IMR-90 (cell line): ENCODE measurements at regions not wholly inside any gene's neighbourhood (a gene's known extent, or its start where the extent isn't known, plus 50 kb on each side); places are given as distances from the start of the nearest gene placed in this dataset.

Experiments
- ATAC-seq: fragments of 200-7000 bp; cut with Tn5 transposase; 2 replicates; pipeline ENCODE4 v1.9.1; 2020; ENCODE audit warnings: low read depth, mild to moderate bottlenecking, moderate library complexity
- BruUV-seq: library from RNA; stranded (reverse); fragments of 400-500 nt; replicated peaks from 2 replicates; lab custom pipeline; 2021; lab: Mats Ljungman, UMichigan
- CTCF ChIA-PET: fragments of 300-600 bp; formaldehyde crosslinking; extraction: SDS; loops from one replicate; lab custom pipeline; 2021; ENCODE audit warnings: antibody characterized with exemption; lab: Yijun Ruan, JAX
- POLR2A ChIA-PET: fragments of 300-600 bp; sonication (Branson Sonifier 250); formaldehyde crosslinking; loops from one replicate; lab custom pipeline; 2022; ENCODE audit warnings: antibody characterized with exemption; ENCODE audit not compliant: unreplicated experiment; lab: Charles Lee
- DNase-seq: peaks from one replicate; pipeline ENCODE4 v3.0.0; 2013
- H2AFZ ChIP-seq: replicated peaks from 2 replicates; pipeline ENCODE3; 2013; ENCODE audit warnings: low read length, mild to moderate bottlenecking; ENCODE audit not compliant: poor library complexity
- H2AK5ac ChIP-seq: 2 replicates; pipeline ENCODE4 v1.6.1; 2013; ENCODE audit warnings: low read depth, low read length, inconsistent platforms
- H2AK9ac ChIP-seq: replicated peaks from 2 replicates; pipeline ENCODE3; 2013; ENCODE audit warnings: mild to moderate bottlenecking, low read depth, low read length, moderate library complexity; ENCODE audit not compliant: poor library complexity
- H2BK120ac ChIP-seq: 2 replicates; pipeline ENCODE4 v1.6.1; 2013; ENCODE audit warnings: low read depth, low read length, inconsistent platforms
- H2BK15ac ChIP-seq: 3 replicates; pipeline ENCODE4 v1.6.1; 2013; ENCODE audit warnings: low read depth, low read length, inconsistent platforms
- H2BK20ac ChIP-seq: 2 replicates; pipeline ENCODE4 v1.6.1; 2013; ENCODE audit warnings: low read depth, mild to moderate bottlenecking, inconsistent platforms, low read length, moderate library complexity
- H2BK5ac ChIP-seq: 2 replicates; pipeline ENCODE4 v1.6.1; 2013; ENCODE audit warnings: mild to moderate bottlenecking, low read depth, low read length, inconsistent platforms; ENCODE audit not compliant: poor library complexity, severe bottlenecking
- H3K14ac ChIP-seq: replicated peaks from 2 replicates; pipeline ENCODE4 v1.6.1; 2013; ENCODE audit warnings: low read depth, low read length, inconsistent platforms
- H3K18ac ChIP-seq: 2 replicates; pipeline ENCODE4 v1.6.1; 2013; ENCODE audit warnings: low read depth, low read length, control low read depth
- H3K23ac ChIP-seq: 2 replicates; pipeline ENCODE4 v1.6.1; 2013; ENCODE audit warnings: low read depth, low read length, inconsistent platforms
- H3K27ac ChIP-seq: 2 replicates; pipeline ENCODE4 v1.5.1; 2013; ENCODE audit warnings: mild to moderate bottlenecking, control low read depth, low read length; ENCODE audit not compliant: insufficient read depth
- H3K27me3 ChIP-seq: 2 replicates; pipeline ENCODE4 v1.6.1; 2013; ENCODE audit warnings: low read length; ENCODE audit not compliant: control insufficient read depth, insufficient read depth
- H3K36me3 ChIP-seq: 2 replicates; pipeline ENCODE4 v1.6.1; 2013; ENCODE audit warnings: low read length, mixed read lengths; ENCODE audit not compliant: control insufficient read depth, insufficient read depth
- H3K4ac ChIP-seq: 2 replicates; pipeline ENCODE4 v1.6.1; 2013; ENCODE audit warnings: low read depth, low read length, inconsistent platforms
- H3K4me1 ChIP-seq: 2 replicates; pipeline ENCODE4 v1.6.1; 2013; ENCODE audit warnings: low read length, mixed read lengths; ENCODE audit not compliant: control insufficient read depth, insufficient read depth
- H3K4me2 ChIP-seq: 2 replicates; pipeline ENCODE4 v1.6.1; 2013; ENCODE audit warnings: low read depth, mild to moderate bottlenecking, control low read depth, low read length, moderate library complexity
- H3K4me3 ChIP-seq: 2 replicates; pipeline ENCODE4 v1.5.1; 2013; ENCODE audit warnings: low read depth, mild to moderate bottlenecking, control low read depth, low read length, moderate library complexity; ENCODE audit not compliant: insufficient read depth
- H3K56ac ChIP-seq: 2 replicates; pipeline ENCODE4 v1.6.1; 2013; ENCODE audit warnings: low read length, inconsistent platforms; ENCODE audit not compliant: insufficient read depth; ENCODE audit errors: extremely low read depth
- H3K79me1 ChIP-seq, 2 experiments: 2 replicates each; pipeline ENCODE4 v1.6.1; 2013; ENCODE audit warnings: low read length in 2 of 2, inconsistent platforms in 1 of 2, low read depth in 1 of 2
- H3K9ac ChIP-seq: 2 replicates; pipeline ENCODE4 v1.6.1; 2013; ENCODE audit warnings: low read depth, low read length, control low read depth
- H3K9me1 ChIP-seq: 2 replicates; pipeline ENCODE4 v1.6.1; 2013; ENCODE audit warnings: low read length, inconsistent platforms; ENCODE audit not compliant: insufficient read depth
- H3K9me3 ChIP-seq: 2 replicates; pipeline ENCODE4 v1.6.1; 2013; ENCODE audit warnings: low read length; ENCODE audit not compliant: control insufficient read depth, insufficient read depth
- H4K20me1 ChIP-seq: 2 replicates; pipeline ENCODE4 v1.6.1; 2013; ENCODE audit warnings: low read length, inconsistent platforms; ENCODE audit not compliant: insufficient read depth
- H4K5ac ChIP-seq: 2 replicates; pipeline ENCODE4 v1.6.1; 2013; ENCODE audit warnings: mild to moderate bottlenecking, low read depth, low read length, control low read depth
- H4K8ac ChIP-seq, 2 experiments: 2 replicates each; pipeline ENCODE4 v1.6.1; 2013; ENCODE audit warnings: low read depth in 2 of 2, low read length in 2 of 2, control low read depth in 1 of 2, inconsistent platforms in 1 of 2
- H4K91ac ChIP-seq: 2 replicates; pipeline ENCODE4 v1.6.1; 2013; ENCODE audit warnings: low read depth, low read length, inconsistent platforms; ENCODE audit not compliant: insufficient read depth
- BHLHE40 ChIP-seq: fragments of 150-350 bp; IDR thresholded peaks from 2 replicates; pipeline ENCODE4 v1.6.1; 2016; ENCODE audit warnings: mild to moderate bottlenecking, low read depth, low read length
- CEBPB ChIP-seq: IDR thresholded peaks from 2 replicates; pipeline ENCODE4 v1.6.1; 2012; ENCODE audit warnings: low read depth, low read length, improper control_type of control experiment
- NFE2L2 ChIP-seq: fragments of 150-350 bp; IDR thresholded peaks from 2 replicates; pipeline ENCODE4 v1.6.1; 2016; ENCODE audit warnings: low read depth, mild to moderate bottlenecking, low read length
- POLR2A ChIP-seq: IDR thresholded peaks from 2 replicates; pipeline ENCODE4 v1.6.1; 2012; ENCODE audit warnings: mild to moderate bottlenecking, low read depth, low read length
- WGBS, 2 experiments: methylation state at CpG; one replicate each; pipeline versions ENCODE4 v1.1.5 to v1.1.7; 2013; ENCODE audit warnings: missing lambda C conversion rate in 2 of 2; ENCODE audit not compliant: insufficient read length in 1 of 2; ENCODE audit errors: extremely low coverage in 2 of 2; 5-methylcytosine and 5-hydroxymethylcytosine counted together
- dilution Hi-C: fragments of 300-500 bp; cut with HindIII; formaldehyde crosslinking; loops from one replicate; pipeline ENCODE4 v1.14.3; 2018; ENCODE audit warnings: low sequenced_read_pairs; ENCODE audit not compliant: unreplicated experiment
- in situ Hi-C: fragments of 300-500 bp; cut with MboI; formaldehyde crosslinking; loops from 3 replicates; pipeline ENCODE4 v1.14.3; 2019; ENCODE audit warnings: low sequenced_read_pairs, inconsistent platforms, mixed read lengths
- intact Hi-C: fragments of 100-400 bp; cut with micrococcal nuclease; formaldehyde crosslinking; loops from 2 replicates; pipeline ENCODE4 v1.10.0; 2022

GRCh38 chr1:58879464-58879863 is 95.6 kb upstream of the JUN start:
- Histone ChIP-seq H4K8ac (no peak overlapping the region), H3K56ac (no peak overlapping the region), H3K4me3 (no peak overlapping the region), H2AK9ac (no peak overlapping the region), H3K14ac (no peak overlapping the region), H4K91ac (no peak overlapping the region), H3K27me3 (no peaks in the 10 kb centered on the region), H2BK15ac (no peak overlapping the region), H2BK20ac (no peak overlapping the region), H3K27ac (no peak overlapping the region), H2AFZ (no peak overlapping the region), H4K5ac (no peak overlapping the region), H4K20me1 (no peaks in the 10 kb centered on the region), H3K23ac (no peak overlapping the region), H2BK5ac (no peak overlapping the region), H3K36me3 (no peaks in the 10 kb centered on the region), H3K18ac (no peak overlapping the region), H3K9me1 (peaks cover 8% of the 10 kb centered on the region; the same call in 1 of the 2 replicates), H3K4me1 (peaks cover 19% of the 10 kb centered on the region), H3K79me1 (no peaks in the 10 kb centered on the region), H3K9me3 (no peaks in the 10 kb centered on the region), H3K9ac (no peak overlapping the region), H3K4ac (no peak overlapping the region), H2BK120ac (no peak overlapping the region), H3K4me2 (no peak overlapping the region), H2AK5ac (no peak overlapping the region)
- DNase-seq (peak; percentile 45), ATAC-seq (no peak)
- CTCF ChIA-PET = interaction anchor here (1.4 kb wide), 1 partner anchor 16 kb away, joined by 4 read pairs; no protein-coding TSS in a partner anchor
- no CpG with 5 or more reads among the region's 2 CpGs for WGBS, 2 experiments
- no TSS peak for BruUV-seq
- in situ Hi-C loops = no loop called here
- intact Hi-C loops = no loop called here
- POLR2A ChIA-PET = no interaction called here
- dilution Hi-C loops = no loop called here
- peak; percentile 59 for TF ChIP-seq CEBPB
- TF ChIP-seq POLR2A = no peak
- no peak for TF ChIP-seq BHLHE40
- no peak for TF ChIP-seq NFE2L2
